Fibroblast of mammary gland (primary cell): ENCODE measurements at regions not wholly inside any gene's neighbourhood (a gene's known extent, or its start where the extent isn't known, plus 50 kb on each side); places are given as distances from the start of the nearest gene placed in this dataset.

Experiments
- DNase-seq: peaks from one replicate; pipeline ENCODE4 v3.0.0-alpha.2; 2010; ENCODE audit warnings: low read depth
- H3K4me3 ChIP-seq: 2 replicates; pipeline ENCODE4 v1.5.1; 2011; ENCODE audit warnings: low read depth, mild to moderate bottlenecking, low read length, moderate library complexity; ENCODE audit not compliant: control insufficient read depth
- TF ChIP-seq, protein P1 (sequence below): conservative IDR thresholded peaks from 2 replicates; pipeline ENCODE4 v1.5.1; 2011; ENCODE audit warnings: low read depth, low read length, inconsistent platforms; ENCODE audit not compliant: control insufficient read depth, insufficient read depth

DNA sequence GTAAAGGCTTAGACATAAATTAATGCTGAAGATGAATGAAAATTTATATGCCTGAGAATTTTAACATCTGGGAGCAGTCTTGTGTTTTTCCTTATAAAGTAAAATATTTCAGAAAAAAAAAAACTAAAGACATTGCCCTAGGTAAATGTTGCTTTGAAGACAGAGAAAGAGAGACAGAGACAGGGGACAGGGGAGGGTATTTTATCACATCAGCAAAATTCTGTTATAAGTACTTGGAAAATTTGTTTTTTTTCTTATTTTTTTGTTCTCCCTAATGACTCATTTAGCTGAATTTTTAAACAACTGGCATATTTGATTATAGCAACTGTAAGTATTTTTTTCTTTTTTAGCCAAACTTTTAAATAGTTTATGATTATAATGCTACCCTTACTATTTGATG lies 1540.6 kb upstream of the GBE1 start:
- H3K4me3 ChIP-seq: no peak overlapping the region
- TF ChIP-seq, protein P1, sequence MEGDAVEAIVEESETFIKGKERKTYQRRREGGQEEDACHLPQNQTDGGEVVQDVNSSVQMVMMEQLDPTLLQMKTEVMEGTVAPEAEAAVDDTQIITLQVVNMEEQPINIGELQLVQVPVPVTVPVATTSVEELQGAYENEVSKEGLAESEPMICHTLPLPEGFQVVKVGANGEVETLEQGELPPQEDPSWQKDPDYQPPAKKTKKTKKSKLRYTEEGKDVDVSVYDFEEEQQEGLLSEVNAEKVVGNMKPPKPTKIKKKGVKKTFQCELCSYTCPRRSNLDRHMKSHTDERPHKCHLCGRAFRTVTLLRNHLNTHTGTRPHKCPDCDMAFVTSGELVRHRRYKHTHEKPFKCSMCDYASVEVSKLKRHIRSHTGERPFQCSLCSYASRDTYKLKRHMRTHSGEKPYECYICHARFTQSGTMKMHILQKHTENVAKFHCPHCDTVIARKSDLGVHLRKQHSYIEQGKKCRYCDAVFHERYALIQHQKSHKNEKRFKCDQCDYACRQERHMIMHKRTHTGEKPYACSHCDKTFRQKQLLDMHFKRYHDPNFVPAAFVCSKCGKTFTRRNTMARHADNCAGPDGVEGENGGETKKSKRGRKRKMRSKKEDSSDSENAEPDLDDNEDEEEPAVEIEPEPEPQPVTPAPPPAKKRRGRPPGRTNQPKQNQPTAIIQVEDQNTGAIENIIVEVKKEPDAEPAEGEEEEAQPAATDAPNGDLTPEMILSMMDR: no peak
- DNase-seq: no peak

DNA sequence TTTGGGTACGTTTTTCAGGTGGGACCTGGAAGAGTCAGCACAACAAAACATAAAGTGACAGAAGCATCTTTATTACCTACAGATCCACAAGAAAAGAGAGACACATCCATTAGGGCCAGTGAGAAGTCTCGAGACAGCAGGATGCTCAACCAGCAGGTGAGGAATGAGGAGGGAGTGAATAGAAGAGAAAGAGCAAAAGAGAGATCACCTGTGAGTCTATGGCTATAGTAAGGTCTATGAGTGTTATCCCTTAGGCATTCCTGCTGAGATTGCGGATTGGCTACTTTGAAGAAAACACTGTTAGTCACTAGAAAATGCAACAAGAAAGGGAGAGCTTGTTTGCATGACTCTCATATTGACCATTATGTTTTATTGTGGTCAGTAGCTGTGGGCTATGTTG lies 1556.2 kb upstream of the GBE1 start:
- no peak overlapping the region for H3K4me3 ChIP-seq
- no peak for DNase-seq
- TF ChIP-seq, protein P1: no peak

DNA sequence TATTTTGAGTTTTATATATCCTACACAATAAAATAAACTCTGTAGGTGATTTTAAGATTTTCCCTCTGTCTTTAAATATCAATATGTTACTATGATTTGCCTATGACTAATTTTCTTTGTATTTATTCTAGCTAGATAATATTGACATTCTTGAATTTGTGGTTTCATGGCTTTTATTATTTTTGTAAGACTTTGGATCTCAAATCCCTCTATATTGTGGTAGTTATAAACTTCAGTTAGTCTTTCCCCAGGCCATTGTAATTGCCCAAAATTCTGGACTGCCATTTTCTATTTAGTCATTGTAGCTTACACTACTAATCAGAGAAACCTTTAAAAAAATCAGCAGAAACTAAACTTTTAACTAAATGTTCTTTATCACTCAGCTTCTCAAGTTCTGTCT lies 1559.3 kb upstream of the GBE1 start:
- H3K4me3 ChIP-seq: no peak overlapping the region
- TF ChIP-seq, protein P1: no peak
- no peak for DNase-seq

DNA sequence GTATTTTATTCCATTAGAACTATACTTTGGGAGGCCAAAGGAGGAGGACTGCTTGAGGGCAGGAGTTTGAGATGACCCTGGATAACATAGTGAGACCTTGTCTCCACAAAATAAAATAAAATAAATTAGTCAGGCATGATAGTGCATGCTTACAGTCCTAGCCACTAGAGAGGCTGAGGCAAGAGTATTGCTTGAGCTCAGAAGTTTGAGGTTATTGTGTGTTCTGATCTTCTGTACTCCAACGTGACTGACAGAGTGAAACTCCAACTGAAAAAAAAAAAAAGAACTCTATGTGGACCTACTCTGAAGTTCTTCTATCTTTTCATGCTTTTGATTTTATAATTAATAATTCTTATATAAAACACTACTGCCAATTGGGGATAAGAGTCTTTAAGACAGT lies 1560.0 kb upstream of the GBE1 start:
- no peak for DNase-seq
- no peak overlapping the region for H3K4me3 ChIP-seq
- TF ChIP-seq, protein P1: no peak

DNA sequence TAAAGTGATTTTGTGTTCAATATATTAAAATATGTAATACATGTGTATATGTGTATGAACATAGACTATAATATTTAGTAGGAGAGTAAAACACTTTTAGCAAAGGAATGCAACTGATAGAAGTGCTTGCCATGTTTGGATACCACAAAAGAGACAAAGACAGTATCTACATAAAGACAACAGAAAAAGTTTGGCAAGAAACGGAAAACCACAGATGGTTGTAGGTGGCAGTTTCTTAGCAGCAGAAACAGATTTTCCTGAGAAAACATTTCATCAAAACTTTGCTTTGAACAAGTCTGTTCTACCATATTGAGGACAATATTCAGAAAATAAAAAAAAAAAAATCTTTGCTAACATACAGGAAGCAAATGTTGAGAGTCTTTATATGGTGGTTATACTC lies 1560.4 kb upstream of the GBE1 start:
- no peak for DNase-seq
- TF ChIP-seq, protein P1: no peak
- no peak overlapping the region for H3K4me3 ChIP-seq

DNA sequence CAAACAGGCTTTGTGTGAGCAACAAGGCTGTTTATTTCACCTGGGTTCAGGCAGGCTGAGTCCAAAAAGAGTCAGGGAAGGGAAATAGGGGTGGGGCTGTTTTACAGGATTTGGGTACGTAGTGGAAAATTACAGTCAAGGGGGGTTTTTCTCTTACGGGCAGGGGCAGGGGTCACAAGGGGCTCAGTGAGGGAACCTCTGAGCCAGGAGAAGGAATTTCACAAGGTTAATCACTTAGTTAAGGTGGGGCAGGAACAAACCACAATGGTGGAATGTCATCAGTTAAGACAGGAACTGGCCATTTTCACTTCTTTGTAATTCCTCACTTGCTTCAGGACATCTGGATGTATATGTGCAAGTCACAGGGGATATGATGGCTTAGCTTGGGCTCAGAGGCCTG lies 1592.8 kb upstream of the GBE1 start:
- H3K4me3 ChIP-seq: no peak overlapping the region
- no peak for DNase-seq
- TF ChIP-seq, protein P1: no peak

DNA sequence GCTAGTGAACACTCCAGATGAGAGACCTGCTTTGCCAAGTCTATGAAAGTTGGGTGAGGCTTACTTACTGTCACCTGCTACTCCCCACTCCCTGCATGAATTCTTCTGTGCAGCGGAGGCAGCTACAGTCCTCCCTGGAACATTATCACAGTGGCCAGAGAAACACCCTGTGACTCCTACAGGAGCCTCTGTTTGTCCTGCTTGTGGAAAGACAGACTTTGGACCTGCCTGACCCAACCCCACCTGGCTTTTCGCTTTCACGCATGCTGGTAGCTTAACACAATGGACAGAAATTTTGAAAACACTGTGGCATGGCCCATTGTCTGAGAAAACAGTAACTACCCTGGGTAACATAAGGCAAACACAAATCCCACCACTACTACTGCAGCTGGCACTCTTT lies 1565.5 kb upstream of the CADM2 start:
- no peak overlapping the region for H3K4me3 ChIP-seq
- no peak for DNase-seq
- TF ChIP-seq, protein P1: no peak
